ENCODE measurements at regions not wholly inside any gene's neighbourhood (a gene's known extent, or its start where the extent isn't known, plus 50 kb on each side); places are given as distances from the start of the nearest gene placed in this dataset.

GRCh38 chr13:31452525-31452924 lies 252.8 kb downstream of the B3GLCT start:
- TF ChIP-seq CTCF (IDR thresholded peaks at IDR 0.05) (no peak), POLR2A (IDR thresholded peaks at IDR 0.05) (no peak), POLR2AphosphoS5 (IDR thresholded peaks at IDR 0.05) (no peak)

All from breast epithelium (tissue), 3 donors.